SK-N-SH (cell line): ENCODE measurements at regions not wholly inside any gene's neighbourhood (a gene's known extent, or its start where the extent isn't known, plus 50 kb on each side); places are given as distances from the start of the nearest gene placed in this dataset.

Source experiments
- CTCF ChIA-PET: fragments of 300-600, 350-600 bp; formaldehyde crosslinking; extraction: SDS; loops from one replicate; lab custom pipeline; 2021; lab: Yijun Ruan, JAX
- POLR2A ChIA-PET: fragments of 350-600 bp; sonication (Branson Sonifier 250); formaldehyde crosslinking; extraction: SDS; loops from one replicate; lab custom pipeline; 2020; ENCODE audit warnings: antibody characterized with exemption, inconsistent platforms; lab: Yijun Ruan, JAX
- DNase-seq: peaks from one replicate; pipeline ENCODE4 v3.0.0; 2012
- H2AFZ ChIP-seq: fragments of 200-600 bp; sonication (generic); 2 replicates; pipeline ENCODE4 v1.8.1; 2016; ENCODE audit warnings: antibody characterized with exemption, mild to moderate bottlenecking, low read depth
- H3F3A ChIP-seq: fragments of 200-600 bp; sonication (generic); replicated peaks from 2 replicates; pipeline ENCODE3; 2016; ENCODE audit warnings: antibody characterized with exemption, mild to moderate bottlenecking; ENCODE audit not compliant: insufficient read depth
- H3K27ac ChIP-seq, 2 experiments: fragments of 200-500 bp in 1 of 2; fragments of 200-600 bp in 1 of 2; sonication (Bioruptor generic) in 1 of 2; sonication (generic), shearing (Covaris generic) in 1 of 2; 2 replicates each; pipeline versions ENCODE4 v1.5.1 to v1.6.1; 2014 to 2016; ENCODE audit warnings: low read depth in 2 of 2, inconsistent platforms in 1 of 2, low read length in 1 of 2, mild to moderate bottlenecking in 1 of 2, mixed read lengths in 1 of 2
- H3K27me3 ChIP-seq: fragments of 200-600 bp; sonication (generic), shearing (Covaris generic); 2 replicates; pipeline ENCODE4 v1.6.1; 2016; ENCODE audit warnings: mixed run types; ENCODE audit not compliant: insufficient read depth
- H3K36me3 ChIP-seq, 2 experiments: fragments of 200-500 bp in 1 of 2; fragments of 200-600 bp in 1 of 2; sonication (Bioruptor generic) in 1 of 2; sonication (generic) in 1 of 2; replicated peaks in 1 of 2; 2 replicates each; pipeline versions ENCODE3 to v1.5.1; 2014 to 2016; ENCODE audit warnings: low read length in 1 of 2, mild to moderate bottlenecking in 1 of 2; ENCODE audit not compliant: insufficient read depth in 2 of 2, control insufficient read depth in 1 of 2
- H3K4me1 ChIP-seq, 2 experiments: fragments of 200-500 bp in 1 of 2; fragments of 200-600 bp in 1 of 2; sonication (Bioruptor generic) in 1 of 2; sonication (generic), shearing (Covaris generic) in 1 of 2; 2 replicates each; pipeline versions ENCODE4 v1.5.1 to v1.6.1; 2014 to 2016; ENCODE audit warnings: low read depth in 1 of 2, low read length in 1 of 2, mixed run types in 1 of 2; ENCODE audit not compliant: insufficient read depth in 2 of 2, control insufficient read depth in 1 of 2
- H3K4me2 ChIP-seq: fragments of 200-600 bp; sonication (generic), shearing (Covaris generic); 2 replicates; pipeline ENCODE4 v1.6.1; 2017; ENCODE audit warnings: mixed run types
- H3K4me3 ChIP-seq, 2 experiments: fragments of 200-500 bp in 1 of 2; fragments of 200-600 bp in 1 of 2; sonication (Bioruptor generic) in 1 of 2; sonication (generic), shearing (Covaris generic) in 1 of 2; 2 replicates each; pipeline versions ENCODE4 v1.5.1 to v1.8.1; 2014 to 2016; ENCODE audit warnings: low read depth in 2 of 2, inconsistent platforms in 1 of 2, low read length in 1 of 2, mild to moderate bottlenecking in 1 of 2, mixed read lengths in 1 of 2, moderate library complexity in 1 of 2
- H3K79me2 ChIP-seq: fragments of 200-600 bp; sonication (generic); 2 replicates; pipeline ENCODE4 v1.8.1; 2017; ENCODE audit warnings: mild to moderate bottlenecking; ENCODE audit not compliant: insufficient read depth
- H3K9ac ChIP-seq: fragments of 200-600 bp; sonication (generic); 2 replicates; pipeline ENCODE4 v1.6.1; 2017; ENCODE audit warnings: mixed run types
- H3K9me2 ChIP-seq: fragments of 200-600 bp; sonication (generic); 2 replicates; pipeline ENCODE4 v1.6.1; 2017; ENCODE audit warnings: mixed run types
- H3K9me3 ChIP-seq: fragments of 200-600 bp; sonication (generic); 2 replicates; pipeline ENCODE4 v1.6.1; 2017; ENCODE audit warnings: mixed run types, mild to moderate bottlenecking, moderate library complexity
- H4K20me1 ChIP-seq: fragments of 200-600 bp; sonication (generic); 2 replicates; pipeline ENCODE4 v1.6.1; 2017; ENCODE audit warnings: mild to moderate bottlenecking, mixed run types; ENCODE audit not compliant: insufficient read depth
- CHD2 ChIP-seq: fragments of 150-350 bp; IDR thresholded peaks from 2 replicates; pipeline ENCODE4 v1.6.1; 2018; ENCODE audit warnings: low read length; ENCODE audit not compliant: partially characterized antibody
- EP300 ChIP-seq, 2 experiments: IDR thresholded peaks; 2 replicates each; pipeline versions ENCODE4 v1.4.0 to v1.6.1; 2012; ENCODE audit warnings: borderline replicate concordance in 1 of 2, low read depth in 1 of 2, low read length in 1 of 2
- EZH2phosphoT487 ChIP-seq: fragments of 200-600 bp; sonication (generic); IDR thresholded peaks from 2 replicates; pipeline ENCODE4 v1.6.1; 2017; ENCODE audit warnings: low read depth, mixed run types, mild to moderate bottlenecking, antibody characterized with exemption, moderate library complexity, borderline replicate concordance
- FOXM1 ChIP-seq: IDR thresholded peaks from 2 replicates; pipeline ENCODE4 v1.4.0; 2012; ENCODE audit warnings: low read depth, mild to moderate bottlenecking
- GATA2 ChIP-seq: sonication (generic); formaldehyde crosslinking; IDR thresholded peaks from 2 replicates; pipeline ENCODE4 v1.5.0; 2020; ENCODE audit warnings: mild to moderate bottlenecking, missing genetic modification reagents
- MEF2A ChIP-seq: IDR thresholded peaks from 2 replicates; pipeline ENCODE4 v1.4.0; 2012; ENCODE audit warnings: low read depth, borderline replicate concordance
- NRF1 ChIP-seq: IDR thresholded peaks from 2 replicates; pipeline ENCODE4 v1.6.1; 2012; ENCODE audit warnings: low read depth, mild to moderate bottlenecking, low read length
- PBX3 ChIP-seq: IDR thresholded peaks from 2 replicates; pipeline ENCODE4; 2012
- RAD21 ChIP-seq: IDR thresholded peaks from 2 replicates; pipeline ENCODE4 v1.6.1; 2012; ENCODE audit warnings: mild to moderate bottlenecking, low read length
- RCOR1 ChIP-seq: fragments of 150-350 bp; IDR thresholded peaks from 2 replicates; pipeline ENCODE4 v1.6.1; 2017; ENCODE audit warnings: antibody characterized with exemption, low read length
- REST ChIP-seq: IDR thresholded peaks from 2 replicates; pipeline ENCODE4 v1.6.1; 2012; ENCODE audit warnings: mild to moderate bottlenecking, low read depth, low read length, moderate library complexity
- RFX5 ChIP-seq: IDR thresholded peaks from 2 replicates; pipeline ENCODE4 v1.6.1; 2012; ENCODE audit warnings: mild to moderate bottlenecking, improper control_type of control experiment, low read length
- RXRA ChIP-seq: IDR thresholded peaks from 2 replicates; pipeline ENCODE4 v1.4.0; 2012; ENCODE audit warnings: low read depth, mild to moderate bottlenecking, borderline replicate concordance
- TAF1 ChIP-seq: IDR thresholded peaks from 2 replicates; pipeline ENCODE4 v1.6.1; 2012; ENCODE audit warnings: low read depth, mild to moderate bottlenecking, low read length, moderate library complexity, borderline replicate concordance
- TCF12 ChIP-seq: IDR thresholded peaks from 2 replicates; pipeline ENCODE4 v1.4.0; 2012
- TEAD4 ChIP-seq: IDR thresholded peaks from 2 replicates; pipeline ENCODE4 v1.4.0; 2012; ENCODE audit warnings: mild to moderate bottlenecking, borderline replicate concordance; ENCODE audit not compliant: insufficient read depth
- USF1 ChIP-seq: IDR thresholded peaks from 2 replicates; pipeline ENCODE4 v1.4.0; 2012; ENCODE audit warnings: low read depth, borderline replicate concordance
- USF2 ChIP-seq: fragments of 150-350 bp; IDR thresholded peaks from 2 replicates; pipeline ENCODE4 v1.6.1; 2017; ENCODE audit warnings: antibody characterized with exemption, low read length, low read depth, borderline replicate concordance
- YY1 ChIP-seq: IDR thresholded peaks from 2 replicates; pipeline ENCODE4 v1.4.0; 2012; ENCODE audit warnings: low read depth, mild to moderate bottlenecking
- WGBS: methylation state at CpG from one replicate; pipeline ENCODE4 v1.1.6; 2017; ENCODE audit warnings: low lambda C conversion rate; 5-methylcytosine and 5-hydroxymethylcytosine counted together

- Histone ChIP-seq H3K79me2 (no peaks in the 10 kb centered on the region), H4K20me1 (no peaks in the 10 kb centered on the region), H3K27me3 (no peaks in the 10 kb centered on the region), H3K27ac (no peak overlapping the region), H3K9me3 (no peaks in the 10 kb centered on the region), H3K4me3 (no peak overlapping the region), H3F3A (no peaks in the 10 kb centered on the region), H3K4me2 (no peak overlapping the region), H3K9me2 (no peaks in the 10 kb centered on the region), H3K9ac (no peak overlapping the region), H2AFZ (no peak overlapping the region), H3K4me1 (no peaks in the 10 kb centered on the region), H3K36me3 (no peaks in the 10 kb centered on the region)
- TF ChIP-seq MEF2A (no peak), FOXM1 (no peak), NRF1 (no peak), USF2 (no peak), EP300 (IDR thresholded peaks at IDR 0.05; ENCODE audit: borderline replicate concordance in 1 of 2, low read depth in 1 of 2, low read length in 1 of 2) (no peak), RAD21 (no peak), REST (no peak), RCOR1 (no peak), YY1 (no peak), TEAD4 (no peak), RXRA (no peak), TCF12 (no peak), USF1 (no peak), PBX3 (no peak), RFX5 (no peak), EZH2phosphoT487 (no peak), GATA2 (no peak), TAF1 (no peak), CHD2 (no peak)
- 61% methylated on average over 2 of the region's 2 CpGs for WGBS
- ChIA-PET CTCF (no interaction called here), POLR2A (no interaction called here)
- DNase-seq = no peak
These were observed 155.9 kb downstream of the MYLK4 start for GRCh38 chr6:2594868-2595267.
